ENCODE measurements at regions not wholly inside any gene's neighbourhood (a gene's known extent, or its start where the extent isn't known, plus 50 kb on each side); places are given as distances from the start of the nearest gene placed in this dataset.

- no peak for TF ChIP-seq POLR2A (IDR thresholded peaks at IDR 0.05; ENCODE audit: low read length)
- TF ChIP-seq USF2 (IDR thresholded peaks at IDR 0.05) = no peak
- TF ChIP-seq EP300 (IDR thresholded peaks at IDR 0.05) = no peak
- TF ChIP-seq HES2 (IDR thresholded peaks at IDR 0.05) = no peak
- TF ChIP-seq CTCF (IDR thresholded peaks at IDR 0.05) = no peak
- TF ChIP-seq CEBPB (IDR thresholded peaks at IDR 0.05) = no peak
- no peak for TF ChIP-seq HOXB13 (CRISPR knock-in tag; IDR thresholded peaks at IDR 0.05; ENCODE audit: low read depth)
- TF ChIP-seq REST (IDR thresholded peaks at IDR 0.05) = no peak
- TF ChIP-seq MAX (IDR thresholded peaks at IDR 0.05) = no peak
- no peak for TF ChIP-seq RAD21 (conservative IDR thresholded peaks at IDR 0.05 in 1 of 2, IDR thresholded peaks at IDR 0.05 in 1 of 2)
- TF ChIP-seq MYC (IDR thresholded peaks at IDR 0.05; ENCODE audit: borderline replicate concordance, low read length) = no peak
- TF ChIP-seq KDM5A (IDR thresholded peaks at IDR 0.05) = no peak
- no peak for TF ChIP-seq JUNB (IDR thresholded peaks at IDR 0.05)
- no peak for TF ChIP-seq HMGXB4 (CRISPR knock-in tag; IDR thresholded peaks at IDR 0.05; ENCODE audit: borderline replicate concordance)
These were observed 683.5 kb upstream of the GRM7 start for GRCh38 chr3:6177417-6177816.

Measured in A549 (cell line).